ENCODE measurements at regions not wholly inside any gene's neighbourhood (a gene's known extent, or its start where the extent isn't known, plus 50 kb on each side); places are given as distances from the start of the nearest gene placed in this dataset.

GRCh38 chr7:80288175-80289122, 153.8 kb downstream of the GNAI1 start:
- no peak for DNase-seq

GRCh38 chr7:80287400-80288174, 153.0 kb downstream of the GNAI1 start:
- DNase-seq, result no peak

GRCh38 chr7:80286611-80287010, 152.0 kb downstream of the GNAI1 start:
- no peak for DNase-seq

- DNase-seq, result no peak
Measured at GRCh38 chr7:80284855-80285254, 150.2 kb downstream of the GNAI1 start.

- no peak for DNase-seq
Measured at GRCh38 chr7:80279760-80280159, 145.1 kb downstream of the GNAI1 start.

GRCh38 chr7:80278737-80279136, 144.1 kb downstream of the GNAI1 start:
- DNase-seq, result no peak

- DNase-seq, result no peak
Measured at GRCh38 chr7:80277434-80278427, 143.1 kb downstream of the GNAI1 start.

Measured in CD4-positive, alpha-beta T cell treated with Interferon alpha-2 for 1 hour (primary cell).